ENCODE measurements at regions not wholly inside any gene's neighbourhood (a gene's known extent, or its start where the extent isn't known, plus 50 kb on each side); places are given as distances from the start of the nearest gene placed in this dataset.

DNA sequence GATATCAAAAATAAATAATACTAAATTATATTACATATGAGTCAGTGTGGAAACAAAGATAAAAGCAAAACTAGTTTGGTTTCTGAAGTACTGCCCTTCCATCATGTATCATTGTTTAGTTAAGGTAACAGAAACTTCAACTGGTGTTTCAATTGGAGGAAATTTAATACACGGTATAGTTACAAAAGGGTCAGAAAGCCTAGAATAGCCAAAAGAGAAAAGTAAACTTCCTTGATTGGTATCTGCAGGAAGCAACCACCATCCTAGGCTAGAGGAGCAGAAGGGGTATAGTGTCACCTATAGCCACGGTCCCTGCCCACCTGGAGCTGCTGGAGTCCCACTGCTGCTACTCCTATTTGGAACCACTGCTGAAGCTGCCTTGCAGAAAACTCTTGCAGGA lies 185.6 kb downstream of the SLC7A11 start:
- TF ChIP-seq, protein P1, sequence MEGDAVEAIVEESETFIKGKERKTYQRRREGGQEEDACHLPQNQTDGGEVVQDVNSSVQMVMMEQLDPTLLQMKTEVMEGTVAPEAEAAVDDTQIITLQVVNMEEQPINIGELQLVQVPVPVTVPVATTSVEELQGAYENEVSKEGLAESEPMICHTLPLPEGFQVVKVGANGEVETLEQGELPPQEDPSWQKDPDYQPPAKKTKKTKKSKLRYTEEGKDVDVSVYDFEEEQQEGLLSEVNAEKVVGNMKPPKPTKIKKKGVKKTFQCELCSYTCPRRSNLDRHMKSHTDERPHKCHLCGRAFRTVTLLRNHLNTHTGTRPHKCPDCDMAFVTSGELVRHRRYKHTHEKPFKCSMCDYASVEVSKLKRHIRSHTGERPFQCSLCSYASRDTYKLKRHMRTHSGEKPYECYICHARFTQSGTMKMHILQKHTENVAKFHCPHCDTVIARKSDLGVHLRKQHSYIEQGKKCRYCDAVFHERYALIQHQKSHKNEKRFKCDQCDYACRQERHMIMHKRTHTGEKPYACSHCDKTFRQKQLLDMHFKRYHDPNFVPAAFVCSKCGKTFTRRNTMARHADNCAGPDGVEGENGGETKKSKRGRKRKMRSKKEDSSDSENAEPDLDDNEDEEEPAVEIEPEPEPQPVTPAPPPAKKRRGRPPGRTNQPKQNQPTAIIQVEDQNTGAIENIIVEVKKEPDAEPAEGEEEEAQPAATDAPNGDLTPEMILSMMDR (IDR thresholded peaks at IDR 0.05): no peak
- TF ChIP-seq POLR2A (IDR thresholded peaks at IDR 0.05): no peak
